HG03469 (cell line): ENCODE measurements at regions not wholly inside any gene's neighbourhood (a gene's known extent, or its start where the extent isn't known, plus 50 kb on each side); places are given as distances from the start of the nearest gene placed in this dataset.

Experiments used
- ATAC-seq: cut with Tn5 transposase; IDR thresholded peaks from one replicate; pipeline ENCODE4 v1.9.1; 2021; ENCODE audit warnings: mild to moderate bottlenecking, moderate library complexity, moderate number of reproducible peaks; ENCODE audit not compliant: unreplicated experiment

GRCh38 chr2:204264085-204264553 is 281.2 kb upstream of the PARD3B start:
- ATAC-seq: no peak

- no peak for ATAC-seq
These were observed 280.6 kb upstream of the PARD3B start for GRCh38 chr2:204264621-204265140.

GRCh38 chr2:204265681-204266181 is 279.5 kb upstream of the PARD3B start:
- no peak for ATAC-seq

- ATAC-seq: no peak
These were observed 276.8 kb upstream of the PARD3B start for GRCh38 chr2:204268458-204268857.

GRCh38 chr2:204268971-204269370 is 276.3 kb upstream of the PARD3B start:
- ATAC-seq: no peak

GRCh38 chr2:204272089-204272488 is 273.2 kb upstream of the PARD3B start:
- no peak for ATAC-seq

GRCh38 chr2:204272610-204273287 is 272.5 kb upstream of the PARD3B start:
- ATAC-seq: no peak

GRCh38 chr2:204274429-204274828 is 270.8 kb upstream of the PARD3B start:
- no peak for ATAC-seq

- ATAC-seq: no peak
These were observed 270.3 kb upstream of the PARD3B start for GRCh38 chr2:204274991-204275390.

GRCh38 chr2:204277226-204277625 is 268.0 kb upstream of the PARD3B start:
- ATAC-seq: no peak

- ATAC-seq: no peak
These were observed 266.8 kb upstream of the PARD3B start for GRCh38 chr2:204278454-204278853.

- no peak for ATAC-seq
These were observed 265.5 kb upstream of the PARD3B start for GRCh38 chr2:204279819-204280218.

GRCh38 chr2:204280262-204280668 is 265.0 kb upstream of the PARD3B start:
- no peak for ATAC-seq

GRCh38 chr2:204282081-204282480 is 263.2 kb upstream of the PARD3B start:
- no peak for ATAC-seq

GRCh38 chr2:204282525-204282924 is 262.8 kb upstream of the PARD3B start:
- ATAC-seq: no peak

GRCh38 chr2:204289066-204289465 is 256.2 kb upstream of the PARD3B start:
- no peak for ATAC-seq

- no peak for ATAC-seq
These were observed 252.8 kb upstream of the PARD3B start for GRCh38 chr2:204292439-204292838.

- ATAC-seq: no peak
These were observed 251.2 kb upstream of the PARD3B start for GRCh38 chr2:204293884-204294747.

GRCh38 chr2:204298404-204298803 is 246.9 kb upstream of the PARD3B start:
- ATAC-seq: no peak

GRCh38 chr2:204299766-204300165 is 245.5 kb upstream of the PARD3B start:
- no peak for ATAC-seq

- ATAC-seq: no peak
These were observed 238.6 kb upstream of the PARD3B start for GRCh38 chr2:204306667-204307066.

- ATAC-seq: no peak
These were observed 233.2 kb upstream of the PARD3B start for GRCh38 chr2:204312105-204312504.
